ENCODE measurements at regions not wholly inside any gene's neighbourhood (a gene's known extent, or its start where the extent isn't known, plus 50 kb on each side); places are given as distances from the start of the nearest gene placed in this dataset.
"Not testable (repeated sequence)": the region's sequence is repeated elsewhere in the genome, so short reads cannot be mapped to it uniquely, and the experiment has no call there.

- TF ChIP-seq, protein P1, sequence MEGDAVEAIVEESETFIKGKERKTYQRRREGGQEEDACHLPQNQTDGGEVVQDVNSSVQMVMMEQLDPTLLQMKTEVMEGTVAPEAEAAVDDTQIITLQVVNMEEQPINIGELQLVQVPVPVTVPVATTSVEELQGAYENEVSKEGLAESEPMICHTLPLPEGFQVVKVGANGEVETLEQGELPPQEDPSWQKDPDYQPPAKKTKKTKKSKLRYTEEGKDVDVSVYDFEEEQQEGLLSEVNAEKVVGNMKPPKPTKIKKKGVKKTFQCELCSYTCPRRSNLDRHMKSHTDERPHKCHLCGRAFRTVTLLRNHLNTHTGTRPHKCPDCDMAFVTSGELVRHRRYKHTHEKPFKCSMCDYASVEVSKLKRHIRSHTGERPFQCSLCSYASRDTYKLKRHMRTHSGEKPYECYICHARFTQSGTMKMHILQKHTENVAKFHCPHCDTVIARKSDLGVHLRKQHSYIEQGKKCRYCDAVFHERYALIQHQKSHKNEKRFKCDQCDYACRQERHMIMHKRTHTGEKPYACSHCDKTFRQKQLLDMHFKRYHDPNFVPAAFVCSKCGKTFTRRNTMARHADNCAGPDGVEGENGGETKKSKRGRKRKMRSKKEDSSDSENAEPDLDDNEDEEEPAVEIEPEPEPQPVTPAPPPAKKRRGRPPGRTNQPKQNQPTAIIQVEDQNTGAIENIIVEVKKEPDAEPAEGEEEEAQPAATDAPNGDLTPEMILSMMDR (IDR thresholded peaks at IDR 0.05; ENCODE audit: low read depth, low read length, missing control alignments): no peak
- DNase-seq (ENCODE audit: low read depth): no peak
- in situ Hi-C loops (cut with HindIII; ENCODE audit: low sequenced_read_pairs): no loop called here
- H3K4me3 ChIP-seq (ENCODE audit: low read depth, low read length): no peak overlapping the region
Measured at GRCh38 chr11:39772525-39773137, 1686.8 kb downstream of the LRRC4C start.

DNA sequence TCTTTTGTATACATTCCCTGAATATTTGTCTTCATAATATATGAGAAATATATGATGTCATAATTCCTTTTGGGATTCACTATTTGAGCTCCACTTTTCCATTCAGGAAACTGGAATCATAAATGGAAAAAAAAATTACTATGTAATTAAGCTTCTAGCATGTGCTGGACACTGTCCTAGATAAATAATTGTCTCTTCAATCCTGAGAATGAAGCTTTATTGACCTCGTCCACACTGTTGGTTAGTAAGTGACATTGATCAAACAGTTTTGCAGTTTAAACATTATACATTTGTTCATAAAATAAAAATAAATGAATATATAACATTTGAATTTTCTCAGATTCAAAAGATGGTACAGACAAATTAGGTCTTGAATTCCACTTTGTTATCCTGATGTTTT is 1691.2 kb downstream of the LRRC4C start:
- DNase-seq (ENCODE audit: low read depth): no peak
- TF ChIP-seq, protein P1 (IDR thresholded peaks at IDR 0.05; ENCODE audit: low read depth, low read length, missing control alignments): no peak
- in situ Hi-C loops (cut with HindIII; ENCODE audit: low sequenced_read_pairs): no loop called here
- no peak overlapping the region for H3K4me3 ChIP-seq (ENCODE audit: low read depth, low read length)

DNA sequence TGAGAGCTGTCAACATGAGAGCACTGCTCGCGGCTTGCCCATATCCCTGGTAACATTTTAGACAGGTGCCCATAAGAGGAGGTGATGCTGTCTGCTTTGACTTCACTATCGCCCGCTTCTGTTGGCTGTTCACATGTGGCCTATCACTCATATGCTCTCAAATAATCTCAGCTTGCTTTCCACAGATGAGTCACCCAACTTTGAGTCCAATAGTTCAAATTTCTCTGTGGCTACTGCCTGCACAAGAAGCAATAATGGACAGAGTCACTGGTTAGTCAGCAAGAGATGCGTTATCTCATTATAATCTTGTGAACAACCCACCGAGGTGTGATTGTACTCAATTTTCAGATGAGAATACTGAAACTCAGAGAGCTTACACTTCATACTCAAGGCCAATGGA is 1714.1 kb downstream of the LRRC4C start:
- DNase-seq (ENCODE audit: low read depth): no peak
- in situ Hi-C loops (cut with HindIII; ENCODE audit: low sequenced_read_pairs): no loop called here
- no peak overlapping the region for H3K4me3 ChIP-seq (ENCODE audit: low read depth, low read length)
- TF ChIP-seq, protein P1 (IDR thresholded peaks at IDR 0.05; ENCODE audit: low read depth, low read length, missing control alignments): no peak

DNA sequence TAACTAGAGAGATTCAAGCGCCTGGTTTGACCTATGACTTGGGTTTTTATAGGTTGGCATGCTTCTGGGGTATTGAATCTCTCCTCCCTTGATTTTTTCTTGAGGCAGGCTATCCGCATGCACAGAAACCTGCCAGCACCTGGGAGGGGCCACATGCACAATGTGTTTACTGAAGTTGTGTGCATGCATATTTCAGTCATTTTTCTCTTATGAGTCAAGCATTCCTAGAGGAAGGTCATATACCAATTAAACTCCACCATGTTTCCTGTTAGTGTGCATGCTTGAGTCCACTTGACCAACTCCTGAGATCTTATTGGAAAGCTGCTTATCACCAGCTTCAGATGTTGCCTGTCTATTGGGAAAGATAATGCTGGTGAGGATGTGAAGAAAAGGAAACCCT is 1718.4 kb downstream of the LRRC4C start:
- H3K4me3 ChIP-seq (ENCODE audit: low read depth, low read length): no peak overlapping the region
- DNase-seq (ENCODE audit: low read depth): no peak
- in situ Hi-C loops (cut with HindIII; ENCODE audit: low sequenced_read_pairs): no loop called here
- TF ChIP-seq, protein P1 (IDR thresholded peaks at IDR 0.05; ENCODE audit: low read depth, low read length, missing control alignments): no peak

- H3K4me3 ChIP-seq (ENCODE audit: low read depth, low read length); DNase-seq (ENCODE audit: low read depth); in situ Hi-C loops (cut with HindIII; ENCODE audit: low sequenced_read_pairs): not testable (repeated sequence)
Measured at GRCh38 chr11:39736351-39736750, 1723.1 kb downstream of the LRRC4C start.

- TF ChIP-seq, protein P1 (IDR thresholded peaks at IDR 0.05; ENCODE audit: low read depth, low read length, missing control alignments): no peak
- no peak for DNase-seq (ENCODE audit: low read depth)
- H3K4me3 ChIP-seq (ENCODE audit: low read depth, low read length): no peak overlapping the region
- in situ Hi-C loops (cut with HindIII; ENCODE audit: low sequenced_read_pairs): no loop called here
Measured at GRCh38 chr11:39732001-39732400, 1727.5 kb downstream of the LRRC4C start.

DNA sequence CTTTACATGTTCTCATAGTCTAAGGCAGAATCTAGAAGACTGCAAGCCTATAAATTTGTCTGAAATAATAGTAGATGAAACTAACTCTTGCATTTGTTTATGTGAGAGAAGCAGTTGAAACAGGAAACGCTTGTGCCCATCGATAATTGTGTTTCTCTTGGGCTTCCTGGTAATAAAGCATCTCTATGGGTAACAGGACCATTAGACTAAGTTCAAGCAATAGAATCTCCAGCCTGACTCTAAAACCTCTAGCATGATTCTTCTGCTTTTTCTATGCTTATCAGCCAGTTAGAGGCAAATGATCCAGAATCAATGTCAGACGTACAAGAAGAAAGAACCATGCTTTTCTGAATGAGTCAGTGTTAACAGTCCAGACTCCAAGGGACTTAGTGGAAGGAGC is 1734.4 kb downstream of the LRRC4C start:
- DNase-seq (ENCODE audit: low read depth): no peak
- TF ChIP-seq, protein P1 (IDR thresholded peaks at IDR 0.05; ENCODE audit: low read depth, low read length, missing control alignments): no peak
- in situ Hi-C loops (cut with HindIII; ENCODE audit: low sequenced_read_pairs): no loop called here
- no peak overlapping the region for H3K4me3 ChIP-seq (ENCODE audit: low read depth, low read length)
